K562 (cell line): ENCODE measurements at regions not wholly inside any gene's neighbourhood (a gene's known extent, or its start where the extent isn't known, plus 50 kb on each side); places are given as distances from the start of the nearest gene placed in this dataset.

ENCODE experiments used
- ATAC-seq: fragments of 200-7000 bp; cut with Tn5 transposase; 3 replicates; pipeline ENCODE4 v1.9.1; 2020; ENCODE audit warnings: moderate library complexity
- BruUV-seq: library from RNA; stranded (reverse); fragments of 400-500 nt; replicated peaks from 2 replicates; lab custom pipeline; 2021; lab: Mats Ljungman, UMichigan
- CTCF ChIA-PET: fragments of 300-600 bp; formaldehyde crosslinking; extraction: SDS; loops from one replicate; lab custom pipeline; 2021; ENCODE audit warnings: low intra/inter-chr PET ratio; lab: Yijun Ruan, JAX
- POLR2A ChIA-PET: fragments of 300-600, 350-650 bp; sonication (Branson Sonifier 250); formaldehyde crosslinking; extraction: SDS; loops from one replicate; lab custom pipeline; 2021; ENCODE audit warnings: antibody characterized with exemption, inconsistent platforms; lab: Yijun Ruan, JAX
- DNase-seq, 4 experiments: peaks; one replicate each; pipeline versions ENCODE4 v3.0.0 to v3.0.0-alpha.2; 2011 to 2018; ENCODE audit warnings: low spot score in 3 of 4, mixed read lengths in 3 of 4; ENCODE audit errors: extremely low read depth in 1 of 4
- FAIRE-seq: peaks from 2 replicates; lab custom pipeline; 2011; peaks lifted over from hg19 to GRCh38; lab: Jason Lieb, UNC
- H2AFZ ChIP-seq: 2 replicates; pipeline ENCODE4 v1.6.0; 2011; ENCODE audit warnings: low read depth, low read length, control low read depth, inconsistent platforms
- H3K27ac ChIP-seq: fragments of 200-600 bp; 3 replicates; pipeline ENCODE4 v1.8.0; 2011; ENCODE audit warnings: low read depth, mild to moderate bottlenecking, control low read depth, inconsistent platforms, low read length, moderate library complexity, mixed read lengths; ENCODE audit errors: extremely low read depth
- H3K27me3 ChIP-seq, 2 experiments: fragments of 300-600 bp in 1 of 2; 2 replicates in 1 of 2; 3 replicates in 1 of 2; pipeline versions ENCODE4 v1.6.0 to v1.8.0; 2011; ENCODE audit warnings: inconsistent platforms in 2 of 2, low read length in 2 of 2, mild to moderate bottlenecking in 1 of 2, mixed read lengths in 1 of 2, moderate library complexity in 1 of 2; ENCODE audit not compliant: control insufficient read depth in 2 of 2, insufficient read depth in 2 of 2
- H3K36me3 ChIP-seq: fragments of 300-600 bp; 3 replicates; pipeline ENCODE4 v1.8.0; 2011; ENCODE audit warnings: mild to moderate bottlenecking, low read length, inconsistent platforms; ENCODE audit not compliant: control insufficient read depth, insufficient read depth
- H3K4me1 ChIP-seq, 2 experiments: fragments of 200-600 bp in 1 of 2; replicated peaks in 1 of 2; 2 replicates in 1 of 2; 3 replicates in 1 of 2; pipeline versions ENCODE4 v1.5.1 to v1.8.0; 2011; ENCODE audit warnings: inconsistent platforms in 2 of 2, low read length in 2 of 2, mild to moderate bottlenecking in 1 of 2, mixed read lengths in 1 of 2, moderate library complexity in 1 of 2; ENCODE audit not compliant: control insufficient read depth in 2 of 2, insufficient read depth in 2 of 2
- H3K4me2 ChIP-seq: 2 replicates; pipeline ENCODE4 v1.6.1; 2011; ENCODE audit warnings: low read length, control low read depth, inconsistent platforms, mixed read lengths; ENCODE audit not compliant: insufficient read depth
- H3K4me3 ChIP-seq: fragments of 200-600 bp; sonication (generic), shearing (Covaris generic); 2 replicates; pipeline ENCODE4 v1.5.1; 2016; ENCODE audit warnings: control low read depth, inconsistent platforms
- H3K79me2 ChIP-seq: fragments of 200-600 bp; 3 replicates; pipeline ENCODE4 v1.8.0; 2011; ENCODE audit warnings: low read length, inconsistent platforms; ENCODE audit not compliant: control insufficient read depth, insufficient read depth
- H3K9ac ChIP-seq, 2 experiments: 2 replicates each; pipeline versions ENCODE4 v1.6.0 to v1.6.1; 2011; ENCODE audit warnings: low read depth in 2 of 2, low read length in 2 of 2, control low read depth in 1 of 2, inconsistent platforms in 1 of 2, mild to moderate bottlenecking in 1 of 2, mixed read lengths in 1 of 2; ENCODE audit not compliant: insufficient read depth in 1 of 2
- H3K9me1 ChIP-seq: one replicate; pipeline ENCODE4 v1.6.0; 2011; ENCODE audit warnings: inconsistent platforms, mild to moderate bottlenecking, low read length, moderate library complexity; ENCODE audit not compliant: control insufficient read depth, insufficient read depth
- H3K9me3 ChIP-seq: replicated peaks from 2 replicates; pipeline ENCODE4 v1.5.1; 2011; ENCODE audit warnings: low read depth, low read length, inconsistent platforms; ENCODE audit not compliant: control insufficient read depth, insufficient read depth
- H4K20me1 ChIP-seq: replicated peaks from 2 replicates; pipeline ENCODE4 v1.6.1; 2011; ENCODE audit warnings: low read length, inconsistent platforms, mixed read lengths; ENCODE audit not compliant: control insufficient read depth, insufficient read depth
- EGR1 ChIP-seq: fragments of 450-650 bp; conservative IDR thresholded peaks from 2 replicates; pipeline ENCODE4 v1.6.1; 2017; ENCODE audit warnings: mild to moderate bottlenecking
- MEIS2 ChIP-seq: fragments of 450-650 bp; IDR thresholded peaks from 2 replicates; pipeline ENCODE4 v1.6.1; 2014; ENCODE audit warnings: mild to moderate bottlenecking; ENCODE audit not compliant: partially characterized antibody
- NR2C1 ChIP-seq, 2 experiments: fragments of 450-650 bp; IDR thresholded peaks; 2 replicates each; pipeline ENCODE4 v1.6.1; 2017; ENCODE audit warnings: mild to moderate bottlenecking in 2 of 2, antibody characterized with exemption in 1 of 2, inconsistent platforms in 1 of 2, missing compliant biosample characterization in 1 of 2, missing genetic modification characterization in 1 of 2
- PKNOX1 ChIP-seq: fragments of 450-650 bp; IDR thresholded peaks from 2 replicates; pipeline ENCODE4 v1.6.1; 2016
- TFAP4 ChIP-seq: sonication (generic); formaldehyde crosslinking; IDR thresholded peaks from 2 replicates; pipeline ENCODE4 v1.8.0; 2022; ENCODE audit warnings: missing genetic modification reagents, mild to moderate bottlenecking, moderate library complexity, borderline replicate concordance
- ZFPM2 ChIP-seq: fragments of 250-450 bp; sonication (Bioruptor Pico); IDR thresholded peaks from 2 replicates; pipeline ENCODE4 v1.5.1; 2022; ENCODE audit warnings: mild to moderate bottlenecking
- ZNF324 ChIP-seq: fragments of 250-450 bp; sonication (Bioruptor Pico); IDR thresholded peaks from 2 replicates; pipeline ENCODE4 v1.4.0; 2020; ENCODE audit warnings: mild to moderate bottlenecking
- WGBS: fragments of 100-300 bp; shearing (Covaris generic); methylation state at CpG from one replicate; pipeline ENCODE4 v1.1.6; 2016; ENCODE audit warnings: low coverage, mixed read lengths; ENCODE audit not compliant: insufficient coverage; ENCODE audit errors: missing lambda C conversion rate; 5-methylcytosine and 5-hydroxymethylcytosine counted together
- in situ Hi-C: fragments of 300-500 bp; cut with MboI; formaldehyde crosslinking; loops from 4 replicates; pipeline ENCODE4 v1.15.0; 2018; ENCODE audit warnings: inconsistent platforms, mixed read lengths
- intact Hi-C: fragments of 100-400 bp; cut with micrococcal nuclease; formaldehyde crosslinking; loops from 2 replicates; pipeline ENCODE4 v1.14.2; 2022

- Histone ChIP-seq H3K9ac (peak overlapping the region in 1 of 2 experiments; percentile 81; a peak in 1 of 4 replicates), H3K79me2 (no peaks in the 10 kb centered on the region), H3K4me1 (peaks cover 14 to 29% of the 10 kb centered on the region in 2 experiments; a peak in 4 of 5 replicates), H3K36me3 (no peaks in the 10 kb centered on the region), H4K20me1 (no peaks in the 10 kb centered on the region; the same call in 1 of the 2 replicates), H2AFZ (peak overlapping the region; percentile 19), H3K9me3 (no peaks in the 10 kb centered on the region), H3K4me3 (no peak overlapping the region), H3K4me2 (no peak overlapping the region), H3K9me1 (peaks cover 4% of the 10 kb centered on the region), H3K27ac (no peak overlapping the region), H3K27me3 (no peaks in the 10 kb centered on the region)
- WGBS = 9% methylated on average over 10 of the region's 14 CpGs
- ChIA-PET CTCF (no interaction called here), POLR2A (interaction anchor here (0.6 to 1.3 kb wide), 4 partner anchors 8 to 107 kb away, joined by 3 to 4 read pairs (median 3); no protein-coding TSS in a partner anchor)
- in situ Hi-C loops = no loop called here
- FAIRE-seq (peak; percentile 11), ATAC-seq (peak; percentile 55), DNase-seq (peak; percentile 31 to 77 (median 56))
- TF ChIP-seq TFAP4 (CRISPR knock-in tag) (0 out of 2 replicates have a peak, but pooled peaks have one; percentile 19), PKNOX1 (peak; percentile 4; the same call in 1 of the 2 replicates), ZFPM2 (CRISPR knock-in tag) (no peak), EGR1 (peak; percentile 30), ZNF324 (CRISPR knock-in tag) (no peak), MEIS2 (peak; percentile 37), NR2C1 (IDR thresholded peaks at IDR 0.05) (peak; percentile 35; the same call in 1 of the 2 replicates), NR2C1 (tag; IDR thresholded peaks at IDR 0.05) (0 out of 2 replicates have a peak, but pooled peaks have one; percentile 53)
- intact Hi-C loops = no loop called here
- BruUV-seq = no TSS peak
These were observed 114.7 kb upstream of the LINGO1 start for GRCh38 chr15:77747175-77748077.
